NCI-H226 (cell line): ENCODE measurements at regions not wholly inside any gene's neighbourhood (a gene's known extent, or its start where the extent isn't known, plus 50 kb on each side); places are given as distances from the start of the nearest gene placed in this dataset.
A peak's percentile ranks its signal among the peaks of the same experiment; 100 is the strongest.

ENCODE experiments used
- DNase-seq: peaks from one replicate; pipeline ENCODE4 v3.0.0-alpha.2; 2015

DNA sequence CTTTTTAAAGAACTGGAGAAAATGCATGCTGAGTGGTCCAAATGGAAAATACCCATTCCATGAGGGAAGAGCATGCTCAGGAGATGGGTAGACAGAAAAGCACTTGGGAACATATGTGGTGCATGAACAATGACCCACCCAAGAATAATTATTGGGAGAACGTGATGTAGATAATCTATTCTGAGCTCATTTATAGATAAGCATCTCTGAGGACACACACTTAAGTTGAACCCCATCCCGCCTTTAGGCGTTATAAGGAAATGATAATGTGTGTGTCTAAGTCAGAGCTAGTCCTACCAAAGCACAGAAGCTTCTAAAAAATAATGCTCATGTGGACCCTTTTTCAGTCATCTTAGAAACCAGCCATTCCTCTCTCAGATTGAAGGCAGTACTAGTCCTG is 189.9 kb downstream of the KTN1 start:
- DNase-seq = no peak

DNA sequence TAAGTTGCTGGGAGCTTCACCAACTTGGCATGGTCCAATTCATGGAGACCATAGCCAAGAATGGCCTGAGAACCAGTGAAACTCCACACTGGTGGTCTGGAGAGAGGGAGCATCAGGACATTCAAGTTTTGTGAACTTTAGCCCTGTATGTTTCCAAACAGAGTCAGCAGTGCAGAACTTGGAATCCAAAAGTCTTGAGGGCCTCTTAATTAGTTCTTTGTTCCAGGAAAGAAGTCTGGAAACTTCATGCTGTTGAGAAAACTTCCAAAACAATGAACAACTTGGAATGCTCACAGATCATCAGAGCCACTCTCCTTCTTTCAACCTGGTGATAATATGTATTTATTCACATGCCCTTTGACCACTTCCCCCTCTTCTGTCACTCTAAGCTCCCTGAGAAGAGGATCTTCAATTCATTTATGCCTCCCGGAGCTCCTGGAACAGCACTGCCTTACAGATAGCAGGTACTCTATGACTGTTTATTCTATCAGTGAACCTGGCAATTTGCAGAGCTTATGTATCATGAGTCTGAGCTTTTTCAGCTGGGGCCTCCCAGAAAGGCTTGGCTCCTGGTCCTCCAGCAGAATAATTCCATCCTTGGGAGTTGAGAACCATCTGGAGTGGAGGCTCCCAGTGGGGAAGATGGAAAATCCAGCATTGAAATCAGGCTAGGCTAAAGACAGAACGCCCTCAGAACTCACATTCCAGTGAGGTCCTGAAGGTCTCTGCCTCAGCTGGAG is 191.4 kb downstream of the KTN1 start:
- DNase-seq = no peak

DNA sequence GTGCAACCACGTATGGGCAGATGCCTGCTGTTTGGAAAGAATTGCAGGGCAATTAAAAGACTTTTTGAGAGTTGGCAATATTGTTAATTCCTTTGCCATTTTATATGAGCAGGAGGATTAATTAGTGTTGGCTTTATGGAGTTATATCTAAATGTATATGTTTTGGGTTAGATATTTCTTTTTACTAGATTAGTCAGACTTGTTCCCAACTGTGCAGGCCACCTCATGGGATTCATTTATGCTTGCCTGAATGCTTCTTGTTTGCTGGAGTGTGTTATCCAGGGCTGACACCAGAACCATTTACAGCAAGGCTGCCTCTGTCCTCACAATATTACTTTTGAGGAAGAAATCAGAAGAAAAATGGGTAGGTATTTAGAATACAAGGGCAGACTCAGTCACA is 192.5 kb downstream of the KTN1 start:
- no peak for DNase-seq

DNA sequence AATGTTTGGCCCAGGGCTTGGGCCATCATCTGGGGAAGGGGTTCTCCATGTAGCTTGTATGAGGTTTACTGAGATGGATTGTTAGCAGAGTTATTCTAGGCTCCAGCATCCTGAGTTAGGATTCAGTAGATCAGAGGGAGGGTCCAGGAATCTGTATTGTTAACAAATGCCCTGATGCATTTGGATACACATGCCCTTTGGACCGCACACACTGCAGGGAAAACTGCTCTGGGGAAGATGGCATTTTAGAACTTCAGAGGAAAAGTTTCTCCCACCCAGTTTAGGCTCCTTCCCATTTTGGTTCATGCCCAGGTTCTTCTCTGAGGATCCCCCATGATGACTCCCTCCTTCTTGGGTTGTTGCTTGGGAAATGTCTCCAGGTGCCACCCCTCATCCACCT is 193.3 kb downstream of the KTN1 start:
- no peak for DNase-seq

DNA sequence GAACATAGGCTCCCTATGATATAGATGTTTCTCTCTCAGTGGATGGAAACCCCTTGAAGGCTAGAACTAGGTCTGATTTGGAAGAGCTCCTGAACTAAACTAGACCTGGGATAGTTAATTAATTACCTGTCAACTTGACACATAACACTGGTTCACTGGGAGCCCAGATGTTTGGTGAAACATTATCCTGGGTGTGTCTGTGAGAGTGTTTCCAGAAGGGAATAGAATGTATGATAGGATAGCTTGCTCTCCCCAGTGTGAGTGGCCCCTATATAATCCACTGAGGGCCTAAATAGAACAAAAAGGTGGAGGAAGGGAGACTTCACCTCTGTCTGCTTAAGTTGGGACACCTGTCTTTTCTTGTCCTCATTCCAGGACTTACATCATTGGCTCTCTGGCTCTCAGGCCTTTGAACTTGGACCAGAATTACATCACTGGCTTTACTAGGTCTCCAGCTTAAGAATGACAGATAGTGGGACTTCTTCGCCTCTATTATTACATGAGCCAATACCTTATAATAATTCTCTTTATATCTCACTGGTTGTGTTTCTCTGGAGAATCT is 194.1 kb downstream of the KTN1 start:
- no peak for DNase-seq

DNA sequence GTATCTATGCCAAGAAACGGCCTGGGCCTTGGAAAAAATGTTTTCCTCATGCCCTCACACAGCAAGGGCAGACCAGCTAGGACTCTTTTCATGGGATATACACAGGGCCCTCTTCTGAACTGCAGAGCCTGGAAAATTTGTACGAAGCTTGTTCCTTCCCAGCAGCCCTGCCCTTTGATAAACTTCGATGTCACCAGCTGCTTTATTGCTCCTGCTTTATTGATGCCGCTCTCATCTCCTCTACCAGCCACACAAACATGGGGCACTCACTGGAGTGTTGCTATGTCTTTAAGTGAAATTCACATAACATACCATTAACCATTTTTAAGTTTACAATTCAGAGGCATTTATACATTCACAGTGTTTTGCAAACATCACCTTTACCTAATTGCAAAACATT is 197.9 kb downstream of the KTN1 start:
- DNase-seq = no peak

DNA sequence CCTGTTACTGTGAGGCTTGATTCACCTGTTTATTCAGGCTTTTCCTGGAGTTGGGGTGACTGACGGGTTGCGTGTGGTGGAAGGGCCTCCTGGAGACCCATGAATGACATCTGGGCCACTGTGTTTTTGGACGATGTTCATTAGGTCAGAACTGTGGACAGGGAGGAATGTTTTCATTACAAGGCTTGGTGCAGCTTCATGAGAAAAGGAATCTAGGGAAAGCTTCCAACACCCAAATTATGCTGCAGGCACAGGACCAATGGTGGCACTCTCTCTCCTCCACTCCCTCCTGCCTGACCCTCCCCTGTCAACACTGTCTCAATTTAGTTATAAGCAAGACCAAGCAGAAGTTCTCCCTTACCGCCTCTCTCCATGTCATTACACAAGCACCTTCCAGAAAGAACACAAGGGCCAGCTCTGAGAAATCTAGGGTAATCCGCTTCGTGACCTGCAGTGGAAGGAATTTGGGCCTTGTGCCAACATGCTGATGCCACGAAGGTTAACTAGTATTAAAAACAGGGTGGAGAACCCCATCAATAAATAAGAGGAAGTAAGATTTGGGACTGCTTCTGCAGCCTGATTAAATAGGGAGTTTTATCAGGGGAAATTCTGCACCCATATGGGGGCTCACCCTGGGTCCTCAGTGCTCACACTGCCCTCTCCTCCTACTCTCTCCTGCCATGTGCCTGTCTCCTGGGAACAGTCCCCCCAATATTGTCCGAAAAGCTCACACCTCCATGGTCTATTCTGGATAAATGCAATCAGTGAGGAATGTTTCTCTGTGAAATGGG is 200.3 kb downstream of the KTN1 start:
- peak; percentile 57 for DNase-seq

DNA sequence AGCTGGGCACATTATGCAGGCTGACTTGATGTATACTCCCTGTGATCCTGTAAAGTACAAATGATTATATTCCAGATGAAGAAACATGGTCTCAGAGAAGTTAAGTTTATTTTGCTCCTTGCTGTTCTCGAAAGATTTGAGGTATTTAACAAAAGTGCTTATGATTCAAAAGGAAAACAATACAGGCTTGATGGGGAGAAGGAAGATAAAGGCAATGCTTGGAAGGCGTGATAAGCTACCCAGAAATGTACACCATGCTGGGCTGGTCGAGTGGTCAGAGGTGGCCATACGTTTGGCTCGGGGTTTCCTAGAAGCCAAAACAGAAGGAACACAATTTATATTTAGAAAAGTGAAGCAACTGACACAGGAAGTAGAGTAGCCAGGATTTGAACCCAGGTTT is 201.0 kb downstream of the KTN1 start:
- no peak for DNase-seq

DNA sequence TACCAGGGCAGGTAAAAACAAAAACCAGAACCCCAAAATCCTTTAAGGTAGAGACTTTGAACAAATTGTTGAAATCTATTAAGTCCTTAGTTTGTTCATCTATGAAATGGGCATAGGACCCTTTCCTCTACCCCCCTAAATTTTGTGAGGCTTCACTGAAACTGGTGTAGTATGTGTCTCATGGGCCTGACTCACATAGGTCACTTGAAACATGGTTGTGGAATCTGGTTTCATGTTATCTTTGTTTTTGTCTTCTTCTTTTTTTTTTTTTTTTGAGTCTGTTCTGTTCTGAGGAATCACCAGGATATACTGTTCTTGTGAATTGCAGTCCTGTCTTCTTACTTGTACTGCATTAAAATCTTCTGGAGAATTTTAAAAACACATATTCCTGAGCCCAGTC is 202.2 kb downstream of the KTN1 start:
- DNase-seq = no peak

DNA sequence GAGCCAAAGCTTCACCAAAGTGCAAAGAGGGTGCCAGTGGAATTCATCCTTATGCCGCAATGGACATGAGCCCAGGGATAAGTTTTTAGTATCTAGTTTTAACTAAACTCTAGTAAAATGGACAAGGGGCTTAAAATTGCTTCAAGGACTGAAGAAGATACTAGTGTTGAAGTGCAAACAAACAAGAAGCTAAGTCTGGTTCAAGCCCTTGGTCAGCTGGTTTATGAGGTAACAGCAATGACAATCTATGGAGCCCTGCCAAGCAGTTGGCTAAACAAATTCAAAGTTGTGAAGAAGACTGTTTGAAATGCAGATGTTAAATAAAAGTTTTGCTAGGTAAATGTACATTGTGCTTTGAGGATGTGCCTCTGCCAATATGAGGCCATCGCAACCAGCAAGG is 209.4 kb downstream of the KTN1 start:
- no peak for DNase-seq

DNA sequence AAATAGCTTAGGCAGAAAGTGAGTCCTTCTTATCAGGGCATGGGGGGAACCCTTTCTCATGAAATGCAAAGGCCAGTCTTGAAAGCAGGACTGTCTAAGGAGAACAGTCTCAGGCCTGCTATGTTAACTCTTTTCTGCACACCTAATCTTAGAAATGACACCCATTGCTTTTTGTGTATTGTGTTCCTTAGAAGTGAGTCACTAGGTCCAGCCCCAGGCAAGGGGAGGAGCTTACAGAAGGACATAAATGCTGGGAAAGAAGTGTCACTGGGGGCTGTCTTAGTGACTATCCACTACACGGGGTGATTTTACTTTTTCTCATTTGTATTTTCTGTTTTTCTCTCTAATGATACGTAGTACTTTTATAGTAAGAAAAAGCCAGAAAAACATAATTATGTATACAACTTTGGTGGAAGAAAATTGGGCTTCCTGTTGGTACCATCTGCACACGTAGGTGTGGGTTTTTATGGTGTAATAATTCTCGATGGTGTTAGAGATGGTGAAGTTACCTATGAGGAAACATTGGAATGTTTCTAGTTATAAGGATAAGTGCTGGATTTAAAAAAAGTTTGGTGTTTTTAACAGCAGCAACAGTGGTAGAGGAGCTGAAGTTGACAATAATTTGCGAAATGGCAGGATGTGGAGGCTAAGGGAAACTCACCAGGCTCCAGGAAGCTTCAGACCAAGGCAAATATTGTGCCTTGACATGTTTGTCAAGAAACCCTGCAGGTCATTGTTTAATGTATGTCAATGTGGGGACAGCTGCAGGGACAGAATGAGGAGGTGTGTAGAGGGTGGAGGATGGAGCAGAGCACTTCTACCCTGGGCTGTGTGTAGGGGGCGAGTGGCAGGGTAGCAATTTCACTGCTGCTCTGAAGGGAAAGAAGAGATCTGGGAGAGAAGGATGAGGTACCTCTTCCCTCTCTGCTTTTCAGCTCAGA is 214.9 kb downstream of the KTN1 start:
- no peak for DNase-seq

DNA sequence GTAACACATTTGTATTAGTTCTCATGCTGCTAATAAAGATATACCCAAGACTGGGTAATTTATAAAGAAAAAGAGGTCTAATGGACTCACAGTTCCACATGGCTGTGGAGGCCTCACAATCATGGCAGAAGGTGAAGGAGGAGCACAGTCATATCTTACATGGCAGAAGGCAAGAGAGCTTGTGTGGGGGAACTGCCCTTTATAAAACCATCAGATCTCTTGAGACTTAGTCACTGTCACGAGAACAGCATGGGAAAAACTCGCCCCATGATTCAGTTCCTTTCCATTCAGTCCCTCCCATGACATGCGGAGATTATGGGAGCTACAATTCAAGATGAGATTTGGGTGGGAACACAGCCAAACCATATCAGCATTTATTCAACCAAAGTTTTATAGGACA is 216.5 kb downstream of the KTN1 start:
- peak; percentile 13 for DNase-seq

DNA sequence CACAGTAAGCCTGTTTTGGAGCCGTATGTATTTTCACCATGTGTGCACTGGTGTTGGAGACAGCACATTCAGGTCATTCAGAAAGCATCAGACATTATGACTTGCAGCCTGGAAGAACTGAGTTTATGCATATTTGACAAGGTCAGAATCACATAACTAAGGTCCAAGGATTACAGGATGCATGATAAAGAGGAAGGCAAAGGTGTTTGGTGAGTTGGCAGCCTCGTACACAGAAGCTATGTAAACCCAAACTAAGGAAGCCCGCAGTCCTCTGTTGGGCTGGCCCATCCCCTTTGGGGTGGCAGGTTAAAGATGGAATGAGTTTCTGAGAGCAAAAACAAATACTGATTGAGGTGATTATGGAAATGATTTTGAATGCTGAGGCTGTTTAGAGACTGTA is 218.4 kb downstream of the KTN1 start:
- DNase-seq = no peak

DNA sequence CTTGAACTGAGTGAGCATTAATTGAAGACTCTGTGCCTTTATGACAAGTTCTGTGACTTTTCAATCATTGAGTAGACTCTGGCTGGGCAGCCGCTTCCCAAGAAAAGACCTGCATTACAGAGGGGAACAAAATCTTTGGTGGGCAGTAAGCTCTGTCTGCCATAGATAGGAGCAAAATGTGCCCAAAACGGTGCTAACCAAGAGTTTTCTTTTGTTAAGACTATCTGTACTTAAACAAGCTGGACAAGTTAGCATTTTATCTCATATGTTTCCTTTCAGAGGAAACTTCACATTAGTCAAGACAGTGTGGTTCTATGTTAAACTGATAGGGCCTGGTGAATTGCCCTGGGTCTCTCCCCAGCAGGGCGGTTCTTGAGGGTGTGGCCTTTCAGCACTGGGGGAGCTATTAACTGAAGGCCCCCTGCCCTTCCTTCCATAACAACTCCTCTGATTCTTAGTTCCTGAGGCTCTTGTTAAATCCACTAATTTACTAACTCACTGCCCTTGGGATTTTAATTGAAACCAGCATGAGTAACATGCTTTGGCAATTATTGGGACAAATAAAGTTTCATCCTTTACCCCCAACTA is 219.6 kb downstream of the KTN1 start:
- DNase-seq = no peak

DNA sequence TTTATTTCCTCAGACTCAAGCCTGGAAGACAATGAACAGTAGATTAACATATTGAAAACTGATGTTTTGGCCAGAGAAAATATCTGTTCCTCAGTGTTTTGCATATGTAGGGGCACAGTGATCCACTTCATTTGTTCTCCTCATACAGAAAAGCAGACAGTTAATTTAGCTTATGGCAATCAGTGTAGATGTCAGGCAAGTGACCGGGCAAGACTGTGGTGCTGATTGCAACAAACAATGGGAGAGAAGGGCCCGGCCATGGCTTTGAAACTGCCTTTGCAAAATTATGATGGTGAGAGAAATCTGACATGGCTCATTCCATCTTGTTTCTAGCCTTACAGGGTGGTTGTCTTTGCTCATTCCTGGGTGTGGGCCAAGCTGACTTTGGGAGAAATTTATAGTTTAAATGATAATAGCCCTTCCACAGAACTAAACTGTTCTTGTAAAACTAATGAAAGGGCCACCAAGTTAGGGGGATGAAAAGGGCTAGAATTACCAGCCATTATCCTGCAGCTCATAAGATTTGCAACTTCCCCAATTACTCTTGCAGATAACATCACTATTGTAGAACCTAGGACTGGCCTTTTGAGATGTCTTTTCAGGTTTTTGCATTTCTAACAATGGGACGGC is 220.3 kb downstream of the KTN1 start:
- DNase-seq = no peak

DNA sequence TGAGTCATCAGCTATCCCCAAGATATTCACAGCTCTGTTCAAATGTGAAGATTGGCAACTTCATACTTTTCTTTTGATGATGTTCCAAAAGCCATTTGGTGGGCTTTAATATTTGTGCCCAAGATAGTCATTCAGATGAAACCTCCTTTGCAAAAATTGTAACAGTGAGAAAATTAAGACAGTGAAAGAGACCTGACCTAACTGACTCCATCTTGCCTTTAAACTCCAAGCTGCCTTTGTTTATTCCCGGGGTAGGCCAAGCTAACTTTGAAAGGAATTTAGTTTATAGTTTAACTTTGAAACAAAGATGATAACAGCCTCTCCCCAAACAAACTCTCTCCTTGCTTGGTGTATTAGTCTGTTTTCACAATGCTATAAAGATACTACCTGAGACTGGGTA is 221.1 kb downstream of the KTN1 start:
- no peak for DNase-seq

DNA sequence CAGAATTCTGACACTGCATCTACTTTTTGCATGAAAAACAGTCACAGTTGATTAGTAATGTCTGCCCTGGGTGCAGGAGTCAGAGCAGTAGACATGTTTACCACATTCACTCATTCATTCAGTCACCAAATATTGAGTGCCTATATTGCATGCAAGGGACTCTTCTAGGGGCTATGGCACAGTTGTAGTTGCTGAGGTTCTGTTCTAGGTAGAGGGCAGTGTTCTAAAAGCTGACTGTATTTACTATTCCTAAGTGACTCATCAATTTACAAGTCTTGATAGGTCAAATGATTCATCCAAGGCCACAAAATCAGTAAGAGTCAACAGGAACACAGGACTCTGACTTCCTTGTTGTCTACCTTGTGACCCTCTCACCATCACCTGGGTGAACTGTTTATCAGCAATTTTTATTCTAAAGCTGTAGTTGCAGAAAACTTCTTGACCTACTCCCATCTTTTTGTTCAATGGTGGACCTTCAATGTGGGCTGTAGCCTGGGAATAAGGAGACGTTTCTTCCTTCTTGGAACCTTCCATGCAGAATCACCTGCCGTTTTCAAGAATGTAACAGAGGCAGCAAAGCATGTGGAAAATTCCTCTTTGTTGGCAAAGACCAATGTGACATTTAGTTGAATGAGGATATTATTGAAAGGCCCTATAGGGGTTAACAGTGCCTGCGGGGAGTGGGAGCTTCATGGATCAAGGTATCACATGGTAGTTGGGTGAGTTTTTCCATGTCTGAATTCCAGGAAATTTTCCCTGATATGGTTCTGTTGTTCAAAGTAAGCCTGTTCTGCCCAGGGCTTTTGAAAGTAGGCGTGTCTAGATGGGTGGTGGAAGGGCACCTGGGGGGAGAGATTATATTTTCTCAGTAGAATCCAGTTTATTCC is 223.2 kb downstream of the KTN1 start:
- DNase-seq = no peak

DNA sequence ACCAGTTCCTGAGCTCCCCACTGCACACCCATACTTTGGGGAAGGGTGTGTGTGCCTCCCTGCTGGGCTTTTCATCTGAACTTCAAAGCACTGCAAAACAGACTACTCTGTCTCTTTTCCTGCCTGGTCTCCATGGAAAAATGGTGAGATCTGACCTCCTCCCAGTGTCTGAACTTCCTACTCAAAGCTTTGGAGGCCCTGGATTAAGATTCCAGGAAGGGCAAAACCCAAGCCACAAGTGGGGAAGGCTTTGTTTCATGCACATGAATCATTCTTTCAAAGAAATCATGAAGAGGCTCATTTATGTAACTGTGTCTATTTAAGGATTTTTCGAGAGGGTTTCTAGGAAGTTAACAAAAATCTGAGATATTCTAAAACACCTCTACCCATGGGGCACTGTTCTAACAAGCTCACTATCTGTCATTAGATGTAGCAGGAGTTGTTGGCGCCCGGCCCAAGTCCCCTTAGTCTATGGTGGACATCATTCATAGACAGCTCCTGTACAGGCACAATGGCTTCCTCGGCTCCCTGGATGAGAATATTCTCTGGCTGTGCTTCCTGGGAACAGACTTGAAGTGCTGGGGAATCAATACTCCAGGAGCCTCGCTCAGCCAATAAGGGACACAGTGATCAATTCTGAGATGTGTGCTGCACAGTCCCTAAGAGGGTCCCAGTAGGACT is 224.0 kb downstream of the KTN1 start:
- no peak for DNase-seq

DNA sequence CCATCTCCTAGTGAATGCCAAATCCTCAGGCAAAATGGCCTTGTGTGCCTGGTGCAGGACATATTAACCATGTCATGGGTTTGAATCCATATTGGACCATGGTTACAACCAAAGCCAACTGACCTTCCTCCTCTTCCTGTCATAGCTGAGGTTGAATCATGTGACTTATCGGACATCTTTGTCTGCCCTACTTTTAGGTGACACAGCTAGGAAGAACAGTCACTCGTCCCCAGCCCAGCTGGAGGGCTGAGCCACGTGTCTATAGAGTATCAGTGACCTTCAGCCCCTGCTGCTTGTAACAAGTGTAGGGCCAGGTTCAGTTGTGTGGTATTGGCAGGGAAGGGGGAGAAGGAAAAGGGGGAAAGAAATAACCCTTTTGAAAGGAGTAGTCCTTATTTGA is 225.2 kb downstream of the KTN1 start:
- no peak for DNase-seq

DNA sequence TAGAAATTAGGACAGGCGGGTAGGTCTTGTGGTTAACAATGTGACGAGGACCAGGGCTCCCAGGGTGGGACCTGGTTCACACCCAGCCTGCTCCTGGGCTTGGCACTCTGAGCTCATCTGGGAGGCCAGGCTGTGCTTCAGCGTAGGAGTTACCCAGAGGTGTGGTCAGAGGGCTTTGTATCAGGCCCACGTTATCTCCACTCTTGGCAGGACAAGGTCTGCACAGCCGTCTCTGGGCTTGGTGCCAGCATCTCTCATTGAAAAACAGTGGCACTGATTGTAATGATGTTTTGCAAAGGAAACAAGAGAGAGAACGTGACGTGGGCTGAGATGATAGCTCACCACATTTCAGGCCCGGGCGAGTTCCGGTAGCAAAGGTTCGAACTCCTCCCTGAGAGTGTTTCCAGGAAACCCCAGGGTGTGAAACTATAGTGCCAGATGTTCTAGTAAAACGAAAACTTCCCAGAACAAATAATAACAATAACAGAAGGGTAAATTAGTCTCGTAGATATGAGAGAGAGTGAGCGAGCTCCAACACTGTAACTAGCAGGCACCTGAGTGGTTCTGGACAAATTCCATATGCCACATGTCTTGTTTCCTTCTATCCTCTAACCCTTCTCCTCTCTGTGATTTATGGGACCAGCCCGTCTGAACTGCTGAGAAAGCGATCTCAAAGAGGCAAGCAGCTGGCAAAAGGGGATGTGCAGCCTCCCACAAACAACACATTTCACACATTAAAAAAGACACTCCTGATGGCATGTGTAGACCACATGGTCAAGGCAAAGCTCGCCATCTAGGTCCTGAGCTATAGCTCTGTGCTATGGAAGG is 227.3 kb downstream of the KTN1 start:
- DNase-seq = peak; percentile 96
